ENCODE measurements at regions not wholly inside any gene's neighbourhood (a gene's known extent, or its start where the extent isn't known, plus 50 kb on each side); places are given as distances from the start of the nearest gene placed in this dataset.

DNA sequence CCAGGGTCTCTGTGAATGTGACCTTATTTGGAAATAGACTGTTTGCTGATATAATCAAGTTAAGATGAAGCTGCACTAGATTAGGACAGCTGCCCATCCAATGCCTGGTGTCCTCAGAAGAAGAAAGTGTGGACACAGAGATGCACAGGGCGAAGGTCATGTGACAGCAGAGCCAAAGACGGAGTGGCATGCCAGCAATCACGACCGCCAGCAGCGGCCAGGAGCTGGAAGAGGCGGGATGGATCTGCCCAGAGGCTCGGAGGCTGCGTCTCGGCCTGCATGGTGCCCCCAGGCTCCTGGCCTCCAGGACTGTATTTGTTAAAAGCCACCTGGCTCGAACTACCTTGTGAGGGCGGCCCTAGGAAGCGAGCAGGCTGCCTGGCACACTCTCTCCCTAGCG lies 76.5 kb downstream of the RFLNA start:
- DNase-seq (ENCODE audit: low read depth, low spot score), result no peak

DNA sequence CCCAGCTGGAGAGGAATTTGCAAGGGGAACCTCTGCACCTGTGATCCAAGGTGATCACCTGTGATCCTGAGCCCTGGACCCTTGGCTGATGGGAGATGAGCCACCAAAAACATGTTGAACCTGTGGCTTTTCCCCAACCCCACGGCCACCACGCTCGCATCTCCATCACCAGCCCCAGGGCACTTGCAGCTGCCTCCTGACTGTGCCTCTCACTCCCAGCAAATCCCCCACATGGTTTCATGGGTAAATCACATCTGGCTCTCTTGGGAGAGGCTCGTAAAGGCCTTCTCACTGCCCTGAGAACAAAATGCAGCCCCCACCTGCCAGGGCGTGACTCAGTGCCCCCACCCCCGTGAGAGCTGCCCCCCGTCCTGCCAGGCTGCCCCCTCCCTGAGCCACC lies 76.0 kb downstream of the RFLNA start:
- no peak for DNase-seq (ENCODE audit: low read depth, low spot score)

DNA sequence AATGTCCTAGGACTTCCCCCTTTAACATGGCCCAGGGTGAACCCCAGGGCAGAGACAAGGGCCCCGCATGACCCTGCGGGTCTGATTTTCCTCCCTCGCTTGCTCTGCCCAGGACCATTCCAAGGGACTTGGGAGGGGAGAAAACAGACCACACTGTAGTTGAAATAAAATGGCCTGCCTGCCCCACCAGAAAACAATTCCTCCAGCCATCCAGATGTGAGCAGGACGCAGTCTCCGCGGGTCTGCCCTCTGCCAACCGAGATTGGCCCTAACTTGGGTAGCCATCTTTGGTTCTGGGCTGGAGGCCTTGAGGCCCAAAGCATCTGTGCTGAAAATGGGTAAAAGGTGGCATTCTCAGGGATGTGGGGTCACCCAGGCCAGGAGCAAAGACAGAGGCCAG lies 75.5 kb downstream of the RFLNA start:
- DNase-seq (ENCODE audit: low read depth, low spot score), result no peak

DNA sequence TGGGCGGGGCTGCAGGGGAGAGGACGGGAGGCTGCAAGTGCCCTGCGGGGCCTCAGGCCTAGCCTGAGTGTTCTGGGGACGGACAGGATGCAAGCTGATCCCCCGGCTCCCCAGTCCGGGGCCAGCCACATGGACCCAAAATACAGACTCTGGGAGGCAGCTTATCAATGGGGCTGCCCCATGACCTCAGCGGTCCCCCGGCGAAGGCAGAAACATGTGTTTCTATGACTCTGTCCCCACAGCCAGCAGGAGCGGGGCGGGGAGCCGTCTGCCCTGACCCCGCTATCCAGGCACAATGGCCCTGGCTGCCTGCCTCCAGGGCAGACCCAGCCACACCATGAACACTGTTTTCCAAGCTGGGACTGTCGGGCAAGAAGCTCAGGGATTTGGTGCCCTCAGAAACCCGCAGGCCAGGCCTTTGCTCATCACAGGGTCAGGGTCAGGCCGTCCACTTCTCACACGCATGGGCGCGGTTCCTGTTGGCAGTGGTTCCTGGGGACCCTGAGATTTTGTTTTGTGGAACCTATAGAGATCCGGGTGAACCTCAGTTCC lies 75.0 kb downstream of the RFLNA start:
- no peak for DNase-seq (ENCODE audit: low read depth, low spot score)

DNA sequence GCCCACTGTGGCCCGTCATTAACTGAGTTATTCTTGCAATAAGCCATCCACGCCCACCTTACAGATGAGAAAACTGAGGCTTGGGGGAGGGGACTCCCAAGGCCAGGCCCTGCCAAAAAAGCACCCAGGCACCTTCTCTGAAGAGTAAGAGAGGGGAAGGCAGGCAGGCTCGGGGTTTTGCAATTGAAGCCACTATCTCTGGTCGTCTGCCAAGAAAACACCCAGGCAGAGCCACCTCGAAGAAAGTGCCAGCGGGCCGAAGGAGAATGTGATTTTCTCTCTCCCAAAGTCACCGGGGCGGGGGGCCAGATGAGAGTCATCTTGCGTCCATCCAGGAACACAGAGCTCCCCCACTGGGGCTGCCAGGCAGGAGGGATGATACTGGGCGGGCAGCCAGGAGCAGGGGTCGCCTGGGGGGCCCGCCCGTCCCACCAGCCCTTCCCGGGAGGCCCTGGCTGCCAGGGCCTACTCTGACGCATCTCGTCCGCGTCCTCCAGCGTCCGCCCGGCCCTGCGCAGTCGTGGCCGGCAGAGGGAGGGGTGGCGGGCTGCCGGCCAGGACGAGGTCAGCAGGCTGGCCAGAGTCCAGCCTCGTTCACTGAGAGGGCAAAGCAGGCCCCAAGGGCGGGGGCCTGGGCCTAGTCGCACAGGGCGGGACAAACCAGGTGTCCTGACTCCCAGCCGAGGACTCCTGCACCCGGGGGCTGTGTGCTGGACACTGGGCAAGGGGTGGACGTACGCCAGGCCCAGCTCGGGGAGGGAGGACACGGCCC lies 74.3 kb downstream of the RFLNA start:
- peak; percentile 97 for DNase-seq (ENCODE audit: low read depth, low spot score)

DNA sequence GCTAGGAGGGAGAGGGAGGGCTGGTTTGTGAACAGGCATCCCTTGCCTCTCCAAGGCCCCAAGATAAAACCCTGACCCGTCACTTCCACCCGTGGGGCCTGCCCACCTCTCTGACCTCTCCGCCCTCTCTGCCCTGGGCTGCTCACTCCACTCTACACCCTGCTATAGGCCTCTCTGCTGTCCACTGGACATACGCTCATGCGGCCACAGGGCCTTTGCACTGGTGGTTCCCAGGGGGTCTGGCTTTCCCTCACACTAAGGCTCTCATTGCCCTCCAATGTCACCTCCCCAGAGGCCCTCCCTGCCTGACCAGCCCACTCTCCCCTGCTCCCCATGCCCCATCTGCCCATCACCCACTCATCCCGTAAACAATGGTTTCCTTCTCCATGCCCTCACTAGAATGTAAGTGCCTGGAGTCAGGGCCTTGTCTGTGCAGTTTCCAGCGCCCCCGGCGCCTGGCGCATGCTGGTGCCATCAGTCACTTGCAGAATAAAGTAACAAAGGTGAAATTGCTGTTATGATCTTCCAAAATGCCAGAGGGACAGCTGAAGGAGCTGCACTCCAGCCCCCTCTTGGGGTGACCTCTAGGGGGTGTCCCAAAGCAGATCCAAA lies 73.6 kb downstream of the RFLNA start:
- DNase-seq (ENCODE audit: low read depth, low spot score), result no peak

DNA sequence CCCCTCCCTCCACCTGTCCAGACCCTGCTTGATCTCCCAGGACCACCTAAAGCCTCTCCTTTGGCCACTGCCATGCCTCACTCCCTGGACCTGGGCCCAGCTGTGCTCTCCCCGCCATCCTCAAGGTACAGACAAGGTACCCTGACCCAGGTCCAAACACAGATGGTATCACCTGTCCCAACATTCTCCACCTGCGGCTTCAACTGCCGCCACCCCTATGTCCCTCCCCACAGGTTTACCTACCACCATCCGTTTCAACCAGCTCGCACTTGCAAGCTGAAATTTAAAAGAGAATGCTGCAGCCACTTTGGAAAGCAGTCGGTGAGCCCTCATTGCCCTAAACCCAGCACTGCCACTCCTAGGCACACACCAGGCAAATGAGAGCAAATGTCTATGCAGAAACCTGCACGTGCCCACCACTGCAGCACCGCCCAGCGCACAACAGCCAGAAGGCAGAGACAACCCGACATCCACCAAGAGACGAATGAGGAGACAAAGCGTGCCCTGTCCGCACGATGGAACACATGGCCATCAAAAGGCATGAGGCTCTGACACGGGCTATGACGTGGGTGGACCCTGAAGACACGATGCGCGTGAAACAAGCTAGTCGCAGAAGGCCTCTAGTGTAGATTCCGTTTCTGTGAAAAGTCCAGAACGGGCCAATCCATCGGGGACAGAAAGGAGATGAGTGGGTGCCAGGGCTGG lies 71.0 kb downstream of the RFLNA start:
- DNase-seq (ENCODE audit: low read depth, low spot score), result no peak

Data from astrocyte of the hippocampus (primary cell).